GM04504 (cell line): ENCODE measurements at regions not wholly inside any gene's neighbourhood (a gene's known extent, or its start where the extent isn't known, plus 50 kb on each side); places are given as distances from the start of the nearest gene placed in this dataset.

ENCODE experiments used
- DNase-seq: peaks from one replicate; pipeline ENCODE4 v3.0.0-alpha.2; 2012; ENCODE audit warnings: low read depth

DNA sequence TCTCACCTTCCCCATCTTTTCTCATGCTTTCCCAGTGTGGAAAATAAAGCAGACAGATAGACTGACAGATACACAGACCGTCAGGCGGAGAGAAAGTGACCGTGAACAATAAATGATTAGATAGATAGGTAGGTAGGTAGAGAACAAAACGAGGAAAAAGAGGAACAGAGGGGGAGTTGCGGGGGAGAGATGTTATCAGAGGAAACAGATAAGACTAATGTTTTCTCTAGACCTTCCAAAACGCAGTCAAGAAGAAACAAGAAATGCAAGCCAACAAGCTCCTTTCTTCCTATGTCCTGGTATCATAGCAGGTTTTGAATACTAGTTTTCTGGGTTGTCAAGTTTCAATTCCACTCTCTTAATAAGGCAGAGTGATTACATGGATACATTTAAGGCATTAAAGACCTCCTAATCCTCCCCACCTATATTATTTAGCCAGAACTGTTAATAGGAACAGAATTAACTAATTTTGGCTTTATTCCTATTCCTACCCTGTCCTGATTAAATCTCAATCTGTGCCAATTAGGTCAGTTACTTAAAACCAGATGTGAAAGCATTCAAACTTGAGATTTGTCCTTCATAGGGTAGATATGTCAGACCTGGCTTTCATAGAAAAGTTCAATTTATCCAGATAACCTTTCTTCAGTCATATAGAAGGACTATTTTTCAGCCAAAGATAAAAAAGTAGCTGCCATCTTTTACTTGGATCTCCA is 89.0 kb upstream of the PTPRR start:
- DNase-seq = no peak

DNA sequence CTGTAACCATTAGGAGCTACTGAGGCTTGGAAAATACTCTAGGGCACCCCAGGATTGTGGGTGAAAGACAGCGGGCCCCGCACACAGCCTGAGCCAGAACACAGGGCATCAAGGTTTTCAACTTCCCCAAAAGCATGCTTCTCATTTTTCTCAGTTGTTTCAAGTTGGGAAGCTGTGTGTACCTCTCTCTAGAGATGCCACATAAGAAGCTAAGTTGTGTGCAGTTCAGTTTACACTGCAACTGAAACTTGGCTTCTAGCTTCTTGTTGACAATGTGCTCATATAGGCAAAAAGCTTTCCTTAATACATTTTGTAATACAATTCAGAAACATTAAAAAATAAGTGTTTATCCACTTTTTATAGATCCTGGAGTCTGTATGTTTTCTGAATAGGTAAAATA is 88.1 kb upstream of the PTPRR start:
- DNase-seq = no peak

DNA sequence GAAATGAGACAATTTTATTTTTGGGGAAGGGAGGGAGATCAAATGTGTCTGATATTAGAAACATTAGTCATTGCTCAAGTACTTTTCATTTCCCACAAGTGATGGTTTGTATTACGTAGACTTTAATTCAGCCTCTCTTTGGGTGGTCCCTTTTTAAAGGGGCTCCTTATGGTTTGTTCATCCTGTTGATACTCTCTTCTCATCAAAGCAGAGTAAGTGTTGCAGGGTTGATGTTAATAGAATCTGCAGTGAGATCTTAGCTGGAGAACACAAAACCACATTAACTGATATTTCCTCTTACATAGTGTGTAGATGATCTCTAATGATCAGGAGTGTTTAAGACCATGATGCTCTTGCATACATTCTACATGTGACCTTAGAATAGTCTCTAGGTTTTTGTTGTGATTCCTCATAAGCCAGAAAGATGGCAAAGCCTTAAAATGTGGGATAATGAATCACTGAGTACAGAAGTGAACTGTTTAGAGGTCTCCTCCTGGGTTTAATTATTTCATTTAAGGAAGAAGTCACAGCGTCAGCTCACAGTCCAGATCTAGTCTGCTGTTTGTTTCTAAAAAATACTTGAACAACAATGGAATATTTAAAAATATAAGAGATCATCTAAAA is 87.4 kb upstream of the PTPRR start:
- DNase-seq = no peak

DNA sequence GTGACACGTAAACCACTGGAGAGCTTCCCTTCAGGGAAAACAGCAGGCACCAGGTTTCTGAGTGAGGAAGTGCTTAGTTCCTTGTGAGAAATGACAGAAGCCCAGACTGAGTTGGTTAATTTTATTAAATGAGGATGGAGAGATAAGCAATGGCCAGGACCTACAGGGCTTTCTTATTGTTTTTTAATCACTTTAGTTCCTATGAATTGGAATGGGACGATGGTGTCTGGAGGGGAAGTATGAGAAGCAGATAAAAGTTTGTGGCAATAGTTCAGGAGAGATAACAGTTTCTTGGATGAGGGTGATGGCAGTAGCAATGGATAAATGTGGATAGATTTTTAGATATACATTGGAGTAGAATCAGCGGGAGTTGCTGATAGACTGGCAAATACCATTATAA is 86.5 kb upstream of the PTPRR start:
- no peak for DNase-seq

DNA sequence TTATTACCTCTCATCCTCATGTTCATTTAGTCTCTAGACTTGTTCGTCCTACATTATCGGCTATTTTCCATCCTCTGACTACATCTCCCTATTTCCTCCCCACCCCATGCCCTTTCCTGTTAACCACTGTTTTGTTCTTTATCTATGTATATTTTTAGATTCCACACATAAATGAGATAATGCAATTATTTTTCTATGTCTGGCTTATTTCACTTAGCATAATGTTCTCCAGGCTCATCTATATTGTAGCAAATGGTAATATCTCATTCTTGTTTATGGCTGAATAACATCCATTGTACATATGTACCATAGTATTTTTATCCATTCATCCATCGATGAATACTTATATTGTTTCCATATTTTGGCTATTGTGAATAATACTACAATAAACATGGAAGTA is 84.6 kb upstream of the PTPRR start:
- no peak for DNase-seq

DNA sequence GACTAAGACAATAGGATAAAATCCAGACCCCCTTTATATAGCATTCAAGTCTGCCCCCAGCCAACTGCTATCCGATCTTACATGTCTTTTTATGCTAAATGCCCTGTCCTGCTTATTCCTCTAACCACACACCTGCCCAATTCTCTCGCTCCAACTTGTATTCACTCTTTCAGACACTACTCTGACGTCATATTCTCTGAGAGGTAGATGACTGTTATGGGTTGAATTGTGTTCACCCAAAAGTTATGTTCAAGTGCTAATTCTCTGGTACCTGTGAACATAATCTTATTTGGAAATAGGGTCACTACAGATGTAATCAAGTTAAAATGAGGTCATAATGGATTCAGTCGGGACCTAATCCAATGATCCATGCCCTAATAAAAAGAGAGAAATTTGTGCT is 84.0 kb upstream of the PTPRR start:
- no peak for DNase-seq

DNA sequence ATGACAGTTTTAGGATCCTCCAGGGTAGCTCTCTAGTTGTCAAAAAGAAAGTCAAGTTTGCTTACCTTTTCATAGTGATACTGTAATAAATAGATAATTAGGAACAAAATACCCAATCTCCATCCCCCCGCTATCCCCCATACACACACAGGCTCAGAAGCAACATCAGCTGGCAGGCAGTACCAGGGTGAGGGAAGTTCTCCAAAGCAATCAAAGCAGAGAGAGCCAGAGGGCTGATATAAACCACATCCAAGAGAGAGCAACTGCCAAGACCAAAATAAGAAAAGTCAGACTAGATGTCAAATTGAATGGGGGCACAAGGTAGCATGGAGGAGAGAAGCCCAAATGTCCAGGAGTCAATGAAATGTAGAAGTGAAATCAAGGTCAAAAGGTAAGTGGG is 80.2 kb upstream of the PTPRR start:
- DNase-seq = no peak

DNA sequence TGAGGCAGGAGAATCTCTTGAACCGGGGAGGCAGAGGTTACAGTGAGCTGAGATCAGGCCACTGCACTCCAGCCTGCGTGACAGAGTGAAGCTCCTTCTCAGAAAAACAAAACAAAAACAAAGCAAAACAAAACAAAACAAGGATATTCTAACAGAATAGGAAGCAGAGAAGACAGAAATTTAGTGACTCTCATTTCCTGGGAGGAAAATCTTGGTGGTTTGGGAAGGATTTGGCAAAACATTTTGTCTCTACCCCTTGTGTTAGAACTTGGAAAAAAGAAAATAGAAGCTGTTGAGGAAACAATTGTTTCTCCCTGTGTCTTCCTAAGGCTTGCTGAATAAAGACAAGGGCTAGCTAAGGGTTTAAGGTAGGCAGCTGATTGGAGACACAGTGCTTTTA is 79.7 kb upstream of the PTPRR start:
- DNase-seq = no peak

DNA sequence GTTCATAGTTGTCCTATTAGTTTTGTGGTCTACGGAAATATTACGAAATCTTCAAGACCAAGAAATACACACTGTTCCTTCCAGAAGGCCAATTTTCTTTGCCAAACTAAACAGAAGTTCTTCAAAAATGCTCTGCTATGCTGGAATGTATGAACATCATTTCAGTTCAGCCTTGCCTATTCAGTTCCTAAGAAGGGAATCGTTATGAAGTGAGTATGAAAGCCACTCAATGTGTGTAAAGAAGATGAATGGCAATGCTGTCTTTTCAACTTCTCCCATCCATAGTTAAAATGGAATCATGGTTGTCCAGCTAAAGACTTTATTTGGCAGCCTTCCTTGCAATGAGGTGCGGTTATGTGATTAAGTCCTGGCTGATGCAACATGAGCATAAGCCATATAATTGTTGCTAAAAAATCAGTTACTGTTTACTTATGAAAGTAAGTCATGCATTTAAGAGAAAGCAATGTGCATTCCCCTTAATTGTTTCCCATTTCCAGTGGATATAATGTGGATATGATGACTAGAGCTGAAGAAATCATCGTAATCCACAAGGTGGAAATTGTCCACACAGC is 73.8 kb upstream of the PTPRR start:
- DNase-seq = peak; percentile 12

DNA sequence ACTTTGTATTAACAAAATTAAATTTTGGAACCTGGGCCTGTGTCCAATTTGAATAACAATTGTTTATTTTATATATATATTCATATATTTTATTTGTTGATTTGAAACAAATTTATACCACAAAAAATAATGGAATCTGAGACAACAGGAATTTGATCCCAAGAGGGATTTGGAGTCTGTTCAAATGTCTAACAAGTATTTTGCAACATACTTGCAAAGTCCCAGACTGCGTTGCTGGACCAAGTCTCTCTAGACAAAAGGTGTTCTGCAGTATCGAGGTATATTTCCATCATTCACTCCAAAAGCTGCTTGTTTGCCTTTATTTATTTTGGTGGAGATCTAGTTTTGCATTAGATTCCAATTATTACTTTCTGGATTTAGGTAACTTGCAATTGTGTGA is 68.7 kb upstream of the PTPRR start:
- DNase-seq = no peak

DNA sequence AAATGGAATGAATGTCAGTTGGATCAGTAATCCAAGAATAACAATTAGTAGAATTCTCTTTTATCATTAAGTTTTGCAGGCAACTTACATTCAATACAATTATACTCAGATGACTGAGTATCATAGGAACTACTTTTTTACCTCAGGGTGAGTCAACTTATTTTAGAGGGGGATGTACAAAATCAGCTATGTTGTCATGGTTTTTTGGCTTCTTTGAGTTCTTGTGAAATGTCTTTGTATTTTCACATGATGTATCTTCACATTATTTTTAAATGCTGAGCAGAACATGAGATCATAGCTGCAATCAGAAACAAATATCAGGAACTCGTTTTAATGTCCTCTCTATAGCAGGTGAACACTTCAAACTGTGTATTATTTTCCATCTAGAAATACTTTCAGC is 65.3 kb upstream of the PTPRR start:
- no peak for DNase-seq

DNA sequence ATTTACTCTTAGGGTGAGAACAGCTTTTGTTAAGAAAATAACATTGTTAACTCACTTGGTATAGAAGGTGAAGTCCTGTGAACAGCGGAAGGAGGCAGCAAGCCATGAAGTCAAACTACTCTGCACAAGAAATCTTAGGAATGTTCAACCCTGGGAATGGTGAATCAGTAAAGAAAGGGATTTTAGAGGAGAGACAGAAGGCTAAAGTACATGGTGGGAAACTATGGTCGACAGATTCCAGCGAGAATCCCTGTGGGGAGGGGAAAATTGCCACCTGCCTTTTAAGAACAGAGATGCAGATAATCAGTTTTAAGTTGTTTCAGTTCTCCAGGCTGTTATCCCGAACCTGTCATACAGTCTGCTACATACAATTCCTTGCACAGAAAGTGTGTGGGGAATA is 63.2 kb upstream of the PTPRR start:
- DNase-seq = no peak

DNA sequence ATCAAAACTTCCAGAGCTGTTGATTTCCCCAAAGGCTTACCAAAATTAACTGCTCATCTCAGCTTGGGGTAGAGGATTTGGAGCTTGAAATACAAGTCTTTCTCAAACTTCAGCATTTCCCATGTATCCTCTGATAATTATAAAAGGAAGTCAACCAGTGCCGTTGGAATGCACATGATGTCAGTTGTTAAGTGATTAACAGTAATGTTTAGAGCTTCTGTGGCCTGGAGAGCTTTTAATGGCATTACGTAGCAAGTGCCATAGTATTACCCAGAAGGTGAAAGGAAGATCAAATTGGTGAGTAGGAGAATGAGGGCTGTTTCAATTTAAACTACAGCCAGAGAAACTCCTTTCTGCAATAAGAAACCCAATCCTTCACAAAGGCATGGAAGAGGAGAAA is 62.5 kb upstream of the PTPRR start:
- no peak for DNase-seq

DNA sequence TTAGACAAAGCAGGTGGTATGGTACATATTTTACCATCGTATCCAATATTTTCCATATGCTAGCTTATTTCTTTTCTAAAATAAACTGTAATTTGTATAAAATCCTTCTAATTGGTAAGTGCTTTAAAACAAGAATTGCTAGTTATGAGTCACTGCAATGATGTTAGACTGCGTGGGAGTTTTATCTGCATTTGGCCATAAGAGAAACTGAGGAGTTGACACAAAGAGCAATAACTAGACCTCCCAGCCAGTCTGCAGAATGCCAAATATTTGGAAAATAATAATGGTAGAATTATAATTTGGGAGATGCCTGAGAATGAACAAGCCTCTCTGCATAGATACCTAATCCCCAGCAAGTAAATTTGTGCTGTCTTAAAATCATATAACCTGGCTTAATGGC is 61.7 kb upstream of the PTPRR start:
- DNase-seq = no peak

DNA sequence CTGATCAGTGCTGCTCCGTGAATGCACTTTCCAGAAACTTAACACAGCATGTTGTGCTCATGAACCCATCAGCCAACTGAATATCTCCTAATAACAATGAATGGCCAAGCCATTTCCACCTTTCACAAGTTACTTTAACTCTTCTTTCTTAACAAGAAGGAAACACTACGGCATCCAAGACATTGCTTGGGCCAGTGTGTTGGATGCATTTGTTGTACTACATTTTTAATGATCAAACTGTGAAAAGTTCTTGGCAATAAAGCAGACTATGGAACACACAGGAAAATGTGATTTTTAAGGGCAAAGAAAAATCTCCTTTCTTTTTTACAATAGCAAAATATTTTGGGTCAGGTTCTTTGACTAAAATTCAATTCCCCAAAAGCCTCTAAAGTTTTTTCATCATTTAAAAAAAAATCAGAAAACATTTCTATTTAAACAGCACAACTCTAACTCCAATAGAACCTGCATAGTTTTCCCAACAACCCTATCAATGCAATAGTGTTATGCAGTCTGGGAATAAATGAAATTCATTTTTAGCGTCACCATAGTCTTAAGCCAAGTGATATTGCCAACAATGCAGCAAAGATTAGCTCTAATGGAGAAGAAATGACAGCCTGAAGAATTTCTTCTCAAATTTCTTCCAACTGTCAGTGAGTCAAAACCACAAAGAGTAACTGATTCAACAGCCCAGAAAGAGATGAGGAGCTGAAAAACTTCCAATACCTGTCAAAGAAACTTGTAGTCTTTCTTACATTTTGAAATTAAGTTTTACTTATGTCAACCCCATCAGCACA is 50.7 kb upstream of the PTPRR start:
- DNase-seq = no peak
